ENCODE measurements at regions not wholly inside any gene's neighbourhood (a gene's known extent, or its start where the extent isn't known, plus 50 kb on each side); places are given as distances from the start of the nearest gene placed in this dataset.

GRCh38 chr4:37741564-37741963 lies 55.4 kb upstream of the RELL1 start:
- DNase-seq (ENCODE audit: extremely low spot score, insufficient read length, low read depth) (no peak), FAIRE-seq (no peak)

- DNase-seq (ENCODE audit: extremely low spot score, insufficient read length, low read depth) (no peak), FAIRE-seq (no peak)
Observed at GRCh38 chr4:37740546-37740945, 54.4 kb upstream of the RELL1 start.

GRCh38 chr4:37737466-37737865 lies 51.3 kb upstream of the RELL1 start:
- no peak for FAIRE-seq

More at GRCh38 chr4:37737466-37737865, 51.3 kb upstream of the RELL1 start:
- no peak for DNase-seq (ENCODE audit: extremely low spot score, insufficient read length, low read depth)

All from GM18507 (cell line).